NCI-H524 treated with DMSO at 0.1 percent for 48 hours (cell line): ENCODE measurements at regions not wholly inside any gene's neighbourhood (a gene's known extent, or its start where the extent isn't known, plus 50 kb on each side); places are given as distances from the start of the nearest gene placed in this dataset.
A peak's percentile ranks its signal among the peaks of the same experiment; 100 is the strongest.
"Not testable (repeated sequence)": the region's sequence is repeated elsewhere in the genome, so short reads cannot be mapped to it uniquely, and the experiment has no call there.

Source experiments
- DNase-seq: peaks from one replicate; lab custom pipeline; 2025; lab: John Stamatoyannopoulos, UW

DNA sequence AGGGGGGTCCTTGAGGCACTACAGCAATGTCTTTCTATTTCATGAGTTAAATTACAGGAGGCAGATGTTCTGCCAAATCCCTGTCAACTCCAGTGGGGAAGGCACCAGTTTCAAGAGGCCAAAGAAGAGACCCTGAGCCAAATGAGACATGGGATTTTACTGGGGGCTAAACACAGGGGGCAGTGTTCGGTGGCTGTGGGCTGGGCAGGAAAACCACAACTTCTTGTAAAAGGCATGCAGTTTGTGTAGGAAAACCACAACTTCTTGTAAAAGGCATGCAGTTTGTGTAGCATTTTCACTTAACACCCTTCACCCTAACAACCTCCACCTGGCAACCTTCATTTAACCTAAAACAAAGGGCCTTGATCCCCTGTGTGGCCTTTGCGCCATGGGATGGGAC, 61.0 kb downstream of the POLR2M start:
- no peak for DNase-seq

DNA sequence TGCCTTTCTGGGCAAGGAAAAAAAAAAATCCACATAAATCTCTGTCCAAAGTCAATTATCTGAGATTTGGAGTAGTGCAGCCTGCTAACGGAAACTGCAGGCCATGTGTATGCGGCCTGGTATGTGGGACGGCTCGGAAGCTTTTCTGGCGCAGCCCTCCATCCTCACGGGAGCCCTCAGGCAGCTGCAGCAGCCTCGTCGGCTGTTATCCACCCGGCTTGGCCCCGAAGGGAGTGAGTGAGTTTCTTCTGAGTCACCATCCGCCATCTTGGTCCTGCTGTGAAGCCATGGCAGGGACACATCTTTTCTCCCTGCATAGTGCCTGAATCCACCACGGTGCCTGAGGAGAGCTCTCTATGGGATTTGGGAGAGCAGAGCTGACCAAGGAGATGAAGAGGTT, 62.8 kb downstream of the POLR2M start:
- DNase-seq = no peak

DNA sequence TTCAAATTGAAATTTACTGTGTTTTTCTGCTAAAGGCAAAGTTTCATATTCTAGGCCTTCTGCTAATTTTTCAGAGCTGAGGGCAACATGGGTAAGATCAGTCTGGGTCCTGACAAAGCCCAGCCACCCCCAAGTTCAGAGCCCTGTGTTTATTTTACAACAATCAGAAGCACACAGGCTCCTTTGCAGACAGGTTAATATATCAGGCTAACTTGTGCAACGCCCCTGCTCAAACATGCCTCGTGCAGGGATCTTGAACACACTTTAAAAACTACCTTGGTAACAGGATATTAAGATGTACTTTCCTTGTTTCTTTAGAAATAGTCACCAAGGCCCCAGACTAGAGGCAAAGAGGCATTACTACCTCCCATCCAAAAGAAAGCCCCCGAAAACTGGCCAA, 64.0 kb downstream of the POLR2M start:
- no peak for DNase-seq

DNA sequence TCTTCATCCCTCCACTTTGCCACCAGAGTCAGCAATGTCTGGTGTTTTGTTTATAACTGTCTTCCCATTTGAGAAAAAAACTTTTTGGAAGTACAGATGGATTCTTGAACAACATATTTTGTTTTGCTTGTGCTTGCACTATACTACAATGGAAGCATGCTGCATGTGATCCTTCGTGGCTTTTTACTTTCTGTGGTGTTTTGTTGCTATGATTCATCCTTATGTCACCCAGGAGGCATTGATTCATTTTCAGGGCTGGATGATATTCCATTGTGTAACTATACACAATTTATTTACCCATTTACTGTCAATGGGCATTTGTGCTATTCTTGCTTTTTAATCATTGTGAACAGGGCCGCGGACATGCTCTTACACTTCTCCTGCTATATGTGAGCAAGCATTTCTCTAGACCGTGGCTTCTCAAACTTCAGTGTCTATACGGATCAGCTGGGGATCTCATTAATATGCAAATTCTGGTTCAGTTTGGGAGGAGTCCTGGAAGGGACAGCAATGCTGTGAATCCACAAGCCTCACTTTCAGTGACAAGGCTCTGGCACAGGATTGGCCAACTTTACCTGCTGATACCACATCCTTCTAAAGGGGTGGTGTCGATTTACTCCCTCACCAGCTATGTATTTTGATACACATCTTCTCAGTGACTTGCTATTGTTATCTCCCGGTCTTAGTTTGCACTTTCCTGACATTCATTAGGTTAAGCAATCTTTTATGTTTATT, 65.9 kb downstream of the POLR2M start:
- no peak for DNase-seq

DNA sequence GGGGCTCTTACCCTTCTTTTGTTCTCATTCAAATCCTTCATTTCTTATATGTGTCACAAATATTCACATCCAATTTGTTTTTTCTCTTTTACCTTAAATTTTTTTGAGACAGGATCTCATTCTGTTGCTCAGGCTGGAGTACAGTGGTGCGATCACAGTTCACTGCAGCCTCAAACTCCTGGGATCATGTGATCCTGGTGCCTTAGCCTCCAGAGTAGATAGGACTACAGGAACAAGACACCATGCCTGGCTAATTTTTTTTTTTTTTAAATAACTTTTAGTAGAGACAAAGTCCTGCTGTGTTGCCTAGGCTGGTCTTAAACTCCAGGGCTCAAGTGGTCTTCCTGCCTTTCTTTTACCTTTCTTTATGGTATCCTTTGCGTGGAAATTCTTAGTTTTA, 66.5 kb downstream of the POLR2M start:
- no peak for DNase-seq

DNA sequence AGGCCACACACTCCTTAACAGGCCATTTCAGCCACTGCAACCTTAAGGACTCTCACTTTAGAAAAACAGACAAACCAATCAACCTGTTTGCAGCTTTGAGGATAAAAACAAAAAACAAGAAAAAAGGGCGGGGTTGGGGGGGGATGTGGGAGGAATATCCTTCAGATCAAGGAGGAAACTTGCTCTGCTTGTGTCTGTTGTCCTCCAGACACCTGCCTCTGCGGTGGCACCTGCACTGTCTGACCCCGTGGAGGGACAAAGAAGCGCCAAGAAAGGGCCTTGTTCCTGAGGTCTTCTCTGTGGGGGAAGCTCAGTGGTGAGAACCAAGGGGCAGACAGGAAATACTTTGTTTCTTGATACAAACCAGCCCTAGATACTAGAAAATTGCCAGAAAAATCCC, 70.5 kb downstream of the POLR2M start:
- DNase-seq = no peak

DNA sequence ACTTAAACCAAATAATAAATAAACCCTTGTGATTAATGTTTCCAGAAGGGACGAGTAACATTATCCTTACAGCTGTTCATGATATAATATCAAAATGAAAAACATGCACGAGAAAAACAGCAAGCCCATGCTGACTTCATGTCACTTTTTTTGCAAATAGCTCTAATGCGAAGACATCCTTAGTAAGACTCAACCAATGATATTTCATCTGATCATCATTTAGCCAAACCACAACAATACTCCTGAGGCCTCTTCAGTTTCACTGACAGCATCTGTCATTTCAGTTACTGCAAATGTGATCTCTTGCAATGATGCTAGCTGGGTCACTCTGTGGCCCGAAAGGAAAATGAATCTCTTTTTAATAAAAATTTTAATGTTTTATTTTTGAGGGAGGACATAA, 74.0 kb downstream of the POLR2M start:
- DNase-seq = peak; percentile 49

DNA sequence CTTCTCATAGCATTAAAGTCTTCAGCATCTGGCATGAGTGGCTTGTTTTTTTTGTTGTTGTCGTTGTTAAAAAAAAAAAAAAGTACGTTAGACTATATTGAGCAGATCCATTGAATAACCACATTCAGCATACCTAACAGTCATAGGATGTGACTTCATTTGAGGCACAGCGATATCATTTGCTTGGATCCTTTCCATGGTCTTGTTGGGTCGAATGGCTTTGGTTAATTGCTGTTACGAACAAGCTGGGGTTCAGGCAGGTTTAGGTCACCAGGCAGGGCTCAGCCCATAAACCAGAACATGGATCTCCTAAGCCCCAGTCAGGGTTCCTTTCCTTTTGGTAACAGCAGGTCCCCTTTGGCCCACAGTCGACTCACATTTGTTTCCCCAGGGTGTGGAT, 76.2 kb downstream of the POLR2M start:
- DNase-seq = no peak

DNA sequence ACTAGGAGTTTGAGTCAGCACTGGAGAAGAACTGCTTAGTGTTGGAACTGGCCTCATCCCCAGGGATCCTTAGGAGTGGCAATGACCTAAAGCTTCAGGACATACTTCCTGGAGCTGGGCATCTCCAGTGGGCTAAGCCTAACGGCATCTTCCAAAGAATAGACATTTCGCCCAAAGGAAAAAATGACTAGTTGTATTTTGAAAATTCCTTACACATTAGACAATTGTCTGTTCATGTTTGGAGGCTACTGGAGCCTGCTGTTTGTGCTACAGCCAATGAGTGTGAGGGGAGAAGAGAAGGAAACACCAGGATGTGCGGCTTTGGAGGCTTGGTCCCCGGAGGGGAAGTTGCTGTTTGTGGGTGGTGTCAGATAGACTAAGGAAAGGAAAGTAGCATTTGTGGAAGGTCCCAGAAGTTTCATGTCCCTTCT, 77.6 kb downstream of the POLR2M start:
- DNase-seq = no peak

DNA sequence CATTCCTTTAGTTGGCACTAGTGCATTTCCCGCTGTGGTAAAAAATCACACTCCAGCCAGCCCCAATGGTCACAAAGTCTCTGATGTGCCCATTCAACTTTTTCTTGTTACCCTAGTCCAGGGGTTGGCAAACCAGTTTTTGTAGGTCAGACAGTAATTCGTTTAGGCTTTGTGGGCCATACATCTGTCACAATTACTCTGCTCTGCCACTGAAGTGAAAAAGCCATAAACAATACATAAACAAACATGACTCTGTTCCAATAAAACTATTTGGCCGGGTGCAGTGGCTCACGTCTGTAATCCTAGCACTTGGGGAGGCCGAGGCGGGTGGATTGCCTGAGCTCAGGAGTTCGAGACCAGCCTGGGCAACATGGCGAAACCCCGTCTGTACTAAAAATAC, 78.5 kb downstream of the POLR2M start:
- no peak for DNase-seq

DNA sequence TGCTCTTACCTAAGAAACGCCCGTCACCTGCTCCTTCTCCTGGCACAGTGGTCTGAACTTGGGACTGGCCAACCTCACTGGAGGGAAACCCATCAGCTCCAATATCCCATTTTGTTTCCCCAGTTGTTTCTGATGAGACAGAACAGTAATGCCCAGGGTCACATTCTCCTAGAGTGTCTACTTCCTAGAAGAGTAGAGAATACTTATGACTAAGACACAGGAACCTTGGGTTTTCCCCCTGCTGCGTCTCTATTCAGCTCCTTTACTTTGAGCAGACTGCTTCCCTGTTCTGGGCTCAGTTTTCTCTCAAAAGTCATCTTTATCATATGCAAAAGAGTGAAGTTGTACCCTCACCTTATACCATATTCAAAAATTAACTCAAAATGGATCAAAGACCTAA, 79.4 kb downstream of the POLR2M start:
- DNase-seq = no peak

DNA sequence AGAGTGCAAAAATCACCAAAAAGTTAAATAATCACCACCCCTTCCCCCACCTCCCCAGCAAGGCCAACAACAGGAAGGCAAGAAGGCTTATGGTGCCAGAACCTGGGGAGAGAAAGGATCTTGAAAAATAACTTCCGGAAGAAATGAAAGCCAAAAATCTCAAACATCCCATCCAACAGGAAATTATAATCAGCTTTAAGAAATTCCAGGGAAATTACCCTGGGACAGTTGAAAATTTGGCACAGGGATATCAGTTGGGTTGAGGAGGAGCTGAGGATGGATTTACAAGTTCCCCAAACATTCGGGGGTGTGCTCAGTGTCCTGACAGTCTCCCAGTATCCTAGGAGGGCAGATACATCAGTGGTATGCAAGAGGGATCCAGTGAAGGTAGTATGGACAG, 82.7 kb downstream of the POLR2M start:
- DNase-seq = no peak

DNA sequence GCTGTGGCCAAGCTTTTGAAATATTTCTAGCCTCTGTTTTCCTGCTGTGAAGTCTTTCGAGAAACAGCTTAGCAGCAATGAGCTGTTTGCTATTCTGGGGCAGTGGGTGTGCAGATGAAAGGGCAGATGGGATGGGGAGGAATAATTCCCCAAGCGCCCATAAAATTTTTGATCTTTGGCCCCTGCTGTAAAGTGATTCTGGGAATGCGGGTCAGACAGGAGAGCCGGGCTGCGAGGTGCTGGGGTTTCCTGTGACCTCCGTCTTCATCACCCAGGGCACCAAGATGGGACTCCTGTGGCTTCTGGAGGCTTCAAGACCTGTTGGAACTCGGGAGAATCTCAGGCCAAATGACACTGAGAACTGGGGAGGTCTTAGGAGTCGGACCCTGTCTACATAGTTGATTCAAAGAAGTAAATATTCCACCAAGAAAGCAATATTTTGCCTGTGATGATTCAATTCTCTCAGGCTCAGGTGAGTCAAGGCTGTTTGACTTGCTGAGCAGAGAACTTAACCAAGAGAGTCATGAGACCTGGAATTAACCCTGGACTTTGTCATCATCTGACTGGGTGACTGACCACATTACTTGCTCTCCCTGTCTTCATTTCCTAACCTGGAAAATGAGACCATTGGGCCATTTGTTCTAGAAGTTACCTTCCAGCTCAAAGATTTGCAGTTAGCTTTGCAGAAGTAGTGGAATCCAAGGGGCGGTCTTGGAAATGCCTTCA, 86.4 kb downstream of the POLR2M start:
- peak; percentile 80 for DNase-seq

DNA sequence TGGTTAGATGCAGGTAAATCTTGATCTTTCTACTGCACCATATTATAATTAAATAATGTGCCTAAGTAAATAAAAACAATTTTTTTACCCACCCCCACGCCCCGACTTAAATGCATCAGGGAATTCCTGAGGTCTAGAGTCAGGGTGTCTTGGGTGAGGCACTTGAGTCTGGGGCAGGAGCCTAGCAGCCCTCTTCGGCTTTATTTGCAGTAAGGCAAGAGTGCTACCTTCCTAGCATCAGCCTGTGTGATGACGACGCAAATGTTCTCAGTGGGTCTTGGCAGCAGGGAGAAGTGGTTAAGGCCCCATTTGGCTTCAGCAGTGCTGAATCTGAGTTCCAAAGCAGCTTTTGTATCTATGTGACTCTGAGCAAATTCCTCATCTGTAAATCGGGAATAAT, 88.7 kb downstream of the POLR2M start:
- no peak for DNase-seq

DNA sequence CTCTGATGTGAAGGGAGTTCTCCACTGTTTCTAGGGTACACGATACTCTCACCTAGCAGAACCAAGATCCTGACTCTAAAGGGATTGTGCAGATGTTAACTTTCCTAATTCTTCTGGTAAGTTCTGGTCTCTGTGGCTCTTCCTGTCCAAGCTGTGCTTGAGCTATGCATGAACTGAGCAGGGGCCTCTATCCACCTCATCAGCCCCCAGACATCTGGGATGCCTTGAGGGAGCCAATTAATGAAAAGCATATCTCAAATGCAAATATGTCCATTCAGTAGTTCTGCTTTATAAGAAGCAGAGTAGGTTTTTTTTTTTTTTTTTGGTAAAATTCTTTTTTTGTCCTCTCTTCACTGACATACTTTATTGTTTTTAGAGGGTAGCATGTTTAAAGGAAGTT, 89.6 kb downstream of the POLR2M start:
- no peak for DNase-seq

DNA sequence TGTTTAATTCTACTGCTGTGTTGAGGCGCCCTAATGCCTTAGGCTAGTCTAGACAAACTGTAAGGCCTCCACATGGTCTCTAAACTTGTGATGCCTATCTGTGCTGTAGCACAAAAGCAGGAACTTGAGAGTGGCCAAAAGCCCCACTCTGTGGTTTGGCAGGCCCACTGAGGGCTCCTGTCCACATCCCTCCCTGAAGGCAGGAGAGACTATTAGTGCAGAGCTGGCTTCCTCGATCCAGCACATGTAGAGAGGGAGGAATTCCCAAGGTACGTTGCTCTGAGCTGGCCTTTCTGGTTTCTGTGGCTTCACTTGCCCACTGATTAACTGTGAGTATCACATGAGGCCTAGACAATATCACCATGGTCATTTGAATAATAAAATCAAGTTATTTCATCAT, 90.6 kb downstream of the POLR2M start:
- no peak for DNase-seq

DNA sequence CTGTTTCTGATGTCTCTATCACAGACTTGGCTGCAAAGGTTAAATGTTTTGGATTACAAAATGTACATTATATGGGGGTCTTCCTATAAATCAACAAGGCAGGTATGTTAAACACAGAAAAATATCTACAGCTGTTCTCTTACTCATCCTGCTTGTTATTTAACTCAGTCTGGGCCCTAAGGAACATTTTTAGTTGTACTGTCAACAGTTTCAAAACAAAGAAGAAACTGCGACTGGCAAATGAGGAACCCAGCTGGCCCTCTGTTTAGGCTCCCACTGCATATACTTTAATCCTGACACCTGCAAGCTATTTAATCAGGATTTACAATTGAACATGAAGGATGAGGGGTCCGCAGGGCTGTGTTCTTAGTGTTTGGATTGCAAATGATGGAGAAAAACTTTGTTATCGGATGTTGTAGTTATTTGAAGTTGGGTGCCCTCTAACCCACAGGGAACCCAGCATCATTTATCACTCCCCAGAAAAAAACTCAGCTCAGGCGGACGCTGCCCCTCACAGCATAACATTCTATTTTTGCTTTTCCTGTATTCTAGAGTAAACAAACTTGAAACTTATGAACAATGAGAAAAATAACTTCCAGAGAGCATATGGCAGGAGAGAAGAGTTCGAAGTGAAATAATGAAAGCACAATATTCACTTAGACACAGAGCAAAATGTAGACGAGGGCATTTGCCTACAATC, 91.2 kb downstream of the POLR2M start:
- DNase-seq = no peak

DNA sequence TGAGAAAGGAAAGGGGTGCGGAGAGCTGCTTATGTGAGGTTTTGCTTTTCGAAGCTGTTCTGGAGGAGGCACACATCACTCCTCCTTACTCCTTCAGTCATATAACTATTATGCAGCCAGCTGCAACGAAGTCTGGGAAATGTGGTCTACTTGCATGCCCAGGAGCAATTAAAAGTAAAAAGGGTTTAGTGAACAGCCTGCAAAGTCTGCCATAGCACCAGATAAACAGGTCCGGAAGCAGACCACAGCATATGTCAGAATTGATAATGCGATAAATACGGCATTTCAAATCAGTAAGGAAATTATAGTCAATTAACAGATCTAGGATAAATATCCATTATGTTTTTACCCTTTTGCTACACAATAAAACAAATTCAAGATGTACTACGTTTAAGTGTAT, 99.5 kb downstream of the POLR2M start:
- DNase-seq = no peak

DNA sequence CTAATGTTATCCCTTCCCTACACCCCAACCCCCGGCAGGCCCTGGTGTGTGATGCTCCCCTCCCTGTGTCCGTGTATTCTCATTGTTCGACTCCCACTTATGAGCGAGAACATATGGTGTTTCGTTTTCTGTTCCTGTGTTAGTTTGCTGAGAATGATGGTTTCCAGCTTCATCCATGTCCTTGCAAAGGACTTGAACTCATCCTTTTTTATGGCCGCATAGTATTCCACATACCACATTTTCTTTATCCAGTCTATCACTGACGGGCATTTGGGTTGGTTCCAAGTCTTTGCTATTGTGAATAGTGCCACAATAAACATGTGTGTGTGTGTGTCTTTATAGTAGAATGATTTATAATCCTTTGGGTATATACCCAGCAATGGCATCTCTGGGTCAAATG, 102.8 kb downstream of the POLR2M start:
- not testable (repeated sequence) for DNase-seq

DNA sequence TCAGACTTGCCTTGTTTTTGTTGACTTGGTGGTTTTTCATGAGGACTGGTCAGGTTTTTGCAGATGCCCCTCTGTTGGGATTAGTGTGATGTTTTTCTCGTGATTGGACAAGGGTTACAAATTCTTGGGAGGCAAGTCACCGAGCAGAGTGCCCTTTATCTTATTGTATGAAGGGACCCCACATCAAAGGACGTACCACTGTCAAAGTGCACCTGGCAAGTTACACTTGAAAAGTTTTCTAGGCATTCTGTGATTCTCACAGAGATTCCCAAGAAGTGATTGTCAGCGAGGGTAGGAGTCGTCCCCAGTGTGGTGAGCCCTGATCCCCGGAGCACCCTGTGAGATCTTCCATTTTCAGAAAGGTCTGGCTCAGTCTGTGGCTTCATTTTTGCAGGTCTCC, 110.1 kb downstream of the POLR2M start:
- DNase-seq = no peak

DNA sequence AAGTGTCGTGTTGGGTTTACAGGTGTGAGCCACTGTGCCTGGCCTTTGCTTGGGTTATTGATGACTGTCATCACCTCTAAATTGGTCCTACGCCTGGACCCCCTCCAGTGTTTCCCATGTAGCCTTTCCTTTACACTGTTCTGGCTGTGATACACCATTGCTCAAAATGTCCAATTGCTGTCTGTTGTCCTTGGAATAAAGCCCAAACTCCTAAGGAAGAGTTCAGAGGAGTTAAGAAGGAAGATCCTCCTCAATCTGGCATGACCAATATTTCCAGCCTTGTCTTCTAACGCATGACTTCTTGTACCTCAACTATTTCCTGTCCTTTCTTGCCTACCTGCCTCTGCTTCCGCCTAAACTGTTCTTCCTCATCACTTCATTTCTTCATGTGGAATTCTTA, 113.1 kb downstream of the POLR2M start:
- no peak for DNase-seq

DNA sequence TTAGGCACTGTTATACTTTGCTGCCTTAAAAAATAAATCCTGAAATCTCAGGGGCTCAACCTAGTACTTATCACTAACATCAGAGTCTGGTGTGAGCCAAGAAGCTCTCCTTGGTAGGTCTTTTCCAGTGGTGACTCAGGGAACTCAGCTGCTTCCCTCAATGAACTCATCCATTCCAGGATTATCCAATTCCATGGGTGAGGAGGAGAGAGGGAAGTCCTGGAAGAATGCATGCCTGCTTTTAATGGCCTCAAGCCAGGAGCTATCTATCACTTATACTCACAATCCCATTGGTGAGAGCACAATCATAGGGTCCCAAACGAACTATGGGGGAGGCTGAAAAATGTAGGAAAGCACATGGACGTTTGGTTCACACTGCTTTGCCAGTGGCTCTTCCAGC, 113.6 kb downstream of the POLR2M start:
- DNase-seq = no peak

DNA sequence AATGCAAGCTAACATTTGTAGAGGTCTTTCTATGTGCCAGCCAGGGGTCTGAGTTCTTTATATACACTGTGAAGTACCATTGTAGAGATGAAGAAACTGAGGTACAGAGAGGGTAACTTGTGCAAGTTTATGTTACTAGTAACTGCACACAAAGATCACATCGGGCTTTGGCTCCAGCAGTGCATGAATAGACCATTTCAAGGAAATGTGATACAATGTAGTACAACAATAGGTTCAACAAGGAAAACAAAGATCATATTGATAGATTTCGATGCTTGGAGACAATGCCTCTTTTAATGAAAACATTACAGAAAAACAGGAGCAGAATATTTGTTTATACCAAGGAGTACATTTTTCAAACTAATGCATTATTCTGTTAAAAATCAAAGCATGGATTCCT, 115.3 kb downstream of the POLR2M start:
- no peak for DNase-seq
